H1 (cell line): ENCODE measurements at regions not wholly inside any gene's neighbourhood (a gene's known extent, or its start where the extent isn't known, plus 50 kb on each side); places are given as distances from the start of the nearest gene placed in this dataset.

Experiments
- CTCF ChIA-PET: fragments of 300-600 bp; sonication (Branson Sonifier 250); formaldehyde crosslinking; loops from one replicate; lab custom pipeline; 2021; ENCODE audit not compliant: partially characterized antibody; lab: Charles Lee
- POLR2A ChIA-PET: fragments of 300-600 bp; sonication (Branson Sonifier 250); formaldehyde crosslinking; loops from one replicate; lab custom pipeline; 2021; ENCODE audit warnings: inconsistent platforms; ENCODE audit not compliant: partially characterized antibody; lab: Charles Lee
- DNase-seq, 2 experiments: peaks; one replicate each; pipeline versions ENCODE4 v3.0.0 to v3.0.0-alpha.2; 2010 to 2022; ENCODE audit warnings: low spot score in 2 of 2, low read depth in 1 of 2, mixed read lengths in 1 of 2
- FAIRE-seq: peaks from 2 replicates; lab custom pipeline; 2011; peaks lifted over from hg19 to GRCh38; lab: Jason Lieb, UNC
- H2AFZ ChIP-seq: 2 replicates; pipeline ENCODE4 v1.8.1; 2012; ENCODE audit warnings: low read length, inconsistent platforms
- H2AK5ac ChIP-seq: 2 replicates; pipeline ENCODE4 v1.6.1; 2013; ENCODE audit warnings: low read depth, low read length
- H2BK120ac ChIP-seq: replicated peaks from 2 replicates; pipeline ENCODE3; 2013; ENCODE audit warnings: low read depth, low read length, inconsistent platforms
- H2BK12ac ChIP-seq: 2 replicates; pipeline ENCODE4 v1.6.1; 2013; ENCODE audit warnings: low read depth, low read length
- H2BK15ac ChIP-seq: 2 replicates; pipeline ENCODE4 v1.6.1; 2013; ENCODE audit warnings: low read length
- H2BK20ac ChIP-seq: 2 replicates; pipeline ENCODE4 v1.6.1; 2013; ENCODE audit warnings: low read length
- H2BK5ac ChIP-seq: 2 replicates; pipeline ENCODE4 v1.6.1; 2013; ENCODE audit warnings: low read depth, low read length
- H3K14ac ChIP-seq: 2 replicates; pipeline ENCODE4 v1.6.1; 2013; ENCODE audit warnings: inconsistent platforms; ENCODE audit not compliant: insufficient read length
- H3K18ac ChIP-seq: 2 replicates; pipeline ENCODE4 v1.6.1; 2013; ENCODE audit warnings: low read length; ENCODE audit errors: extremely low read depth
- H3K23ac ChIP-seq: 2 replicates; pipeline ENCODE4 v1.6.1; 2013; ENCODE audit warnings: inconsistent platforms; ENCODE audit not compliant: insufficient read length
- H3K23me2 ChIP-seq: 2 replicates; pipeline ENCODE4 v1.6.1; 2013; ENCODE audit warnings: low read depth, low read length
- H3K27ac ChIP-seq: 2 replicates; pipeline ENCODE4 v1.6.1; 2011; ENCODE audit warnings: low read depth, low read length, inconsistent platforms
- H3K27me3 ChIP-seq, 4 experiments: replicated peaks in 1 of 4; 1 replicate in 1 of 4; 2 replicates in 3 of 4; pipeline versions ENCODE4 v1.6.1 to v1.8.1; 2011 to 2013; ENCODE audit warnings: low read length in 3 of 4, mild to moderate bottlenecking in 3 of 4, inconsistent platforms in 2 of 4, mixed read lengths in 2 of 4, moderate library complexity in 1 of 4; ENCODE audit not compliant: control insufficient read depth in 3 of 4, insufficient read depth in 3 of 4; ENCODE audit errors: extremely low read depth in 1 of 4
- H3K36me3 ChIP-seq, 4 experiments: 2 replicates each; pipeline versions ENCODE4 v1.6.1 to v1.8.1; 2011 to 2013; ENCODE audit warnings: mild to moderate bottlenecking in 4 of 4, low read length in 3 of 4, moderate library complexity in 2 of 4, control low read depth in 1 of 4, inconsistent platforms in 1 of 4; ENCODE audit not compliant: insufficient read depth in 4 of 4, control insufficient read depth in 2 of 4
- H3K4ac ChIP-seq: replicated peaks from 2 replicates; pipeline ENCODE3; 2013; ENCODE audit warnings: low read length, low read depth, mixed read lengths, inconsistent platforms; ENCODE audit not compliant: insufficient read length
- H3K4me1 ChIP-seq, 4 experiments: replicated peaks in 1 of 4; 1 replicate in 1 of 4; 2 replicates in 3 of 4; pipeline versions ENCODE4 v1.6.1 to v1.8.1; 2011 to 2013; ENCODE audit warnings: low read length in 3 of 4, inconsistent platforms in 2 of 4, mixed read lengths in 1 of 4; ENCODE audit not compliant: insufficient read depth in 4 of 4, control insufficient read depth in 3 of 4
- H3K4me2 ChIP-seq, 2 experiments: 2 replicates each; pipeline versions ENCODE4 v1.6.1 to v1.8.1; 2011 to 2013; ENCODE audit warnings: low read depth in 2 of 2, low read length in 2 of 2, control low read depth in 1 of 2, inconsistent platforms in 1 of 2, mild to moderate bottlenecking in 1 of 2; ENCODE audit not compliant: insufficient read depth in 1 of 2
- H3K4me3 ChIP-seq, 4 experiments: fragments of 200-600, 300-600 bp in 1 of 4; sonication (generic), shearing (Covaris generic), sonication (Bioruptor Twin) in 1 of 4; 2 replicates each; pipeline versions ENCODE4 v1.5.1 to v1.8.1; 2011 to 2016; ENCODE audit warnings: low read length in 4 of 4, low read depth in 3 of 4, control low read depth in 2 of 4, inconsistent platforms in 2 of 4, mild to moderate bottlenecking in 2 of 4, mixed read lengths in 1 of 4, moderate library complexity in 1 of 4; ENCODE audit not compliant: insufficient read depth in 2 of 4; ENCODE audit errors: extremely low read depth in 1 of 4
- H3K56ac ChIP-seq: replicated peaks from 2 replicates; pipeline ENCODE3; 2013; ENCODE audit warnings: low read depth, mild to moderate bottlenecking, mixed read lengths, low read length, inconsistent platforms; ENCODE audit not compliant: insufficient read length
- H3K79me1 ChIP-seq: 2 replicates; pipeline ENCODE4 v1.6.1; 2013; ENCODE audit warnings: low read depth, low read length, control low read depth
- H3K79me2 ChIP-seq, 2 experiments: 2 replicates each; pipeline versions ENCODE4 v1.6.1 to v1.8.1; 2012 to 2013; ENCODE audit warnings: low read length in 2 of 2, mild to moderate bottlenecking in 2 of 2, inconsistent platforms in 1 of 2; ENCODE audit not compliant: insufficient read depth in 2 of 2, control insufficient read depth in 1 of 2
- H3K9ac ChIP-seq, 4 experiments: replicated peaks in 1 of 4; 1 replicate in 1 of 4; 2 replicates in 3 of 4; pipeline versions ENCODE4 v1.6.1 to v1.8.1; 2011 to 2013; ENCODE audit warnings: low read depth in 3 of 4, low read length in 3 of 4, control low read depth in 2 of 4, mild to moderate bottlenecking in 2 of 4, moderate library complexity in 2 of 4, inconsistent platforms in 1 of 4; ENCODE audit errors: extremely low read depth in 1 of 4
- H3K9me3 ChIP-seq, 2 experiments: 2 replicates each; pipeline versions ENCODE4 v1.6.1 to v1.8.1; 2012 to 2013; ENCODE audit warnings: mild to moderate bottlenecking in 2 of 2, moderate library complexity in 2 of 2, control low read depth in 1 of 2, inconsistent platforms in 1 of 2, low read depth in 1 of 2, low read length in 1 of 2, mixed read lengths in 1 of 2; ENCODE audit not compliant: insufficient read depth in 2 of 2
- H4K20me1 ChIP-seq, 2 experiments: replicated peaks in 1 of 2; 2 replicates each; pipeline versions ENCODE3 to v1.8.1; 2011 to 2013; ENCODE audit warnings: inconsistent platforms in 2 of 2, low read length in 2 of 2, mild to moderate bottlenecking in 1 of 2; ENCODE audit not compliant: insufficient read depth in 2 of 2, control insufficient read depth in 1 of 2
- H4K5ac ChIP-seq: 2 replicates; pipeline ENCODE4 v1.6.1; 2013; ENCODE audit warnings: low read length, low read depth, mixed read lengths, inconsistent platforms; ENCODE audit not compliant: insufficient read length
- H4K8ac ChIP-seq: 2 replicates; pipeline ENCODE4 v1.8.0; 2013; ENCODE audit warnings: mild to moderate bottlenecking, moderate library complexity, low read length, inconsistent platforms; ENCODE audit not compliant: insufficient read depth; ENCODE audit errors: extremely low read depth
- H4K91ac ChIP-seq: replicated peaks from 2 replicates; pipeline ENCODE3; 2013; ENCODE audit warnings: low read length, mixed read lengths, inconsistent platforms; ENCODE audit not compliant: insufficient read length
- BACH1 ChIP-seq: IDR thresholded peaks from 2 replicates; pipeline ENCODE4 v1.6.1; 2012; ENCODE audit warnings: low read length, improper control_type of control experiment
- CHD1 ChIP-seq: IDR thresholded peaks from 2 replicates; pipeline ENCODE4 v1.6.1; 2012; ENCODE audit warnings: low read depth, low read length, improper control_type of control experiment
- EP300 ChIP-seq, 2 experiments: IDR thresholded peaks; 1 replicate in 1 of 2; 2 replicates in 1 of 2; pipeline ENCODE4 v1.6.1; 2011 to 2012; ENCODE audit warnings: low read depth in 2 of 2, low read length in 2 of 2, mild to moderate bottlenecking in 2 of 2, borderline replicate concordance in 1 of 2, inconsistent platforms in 1 of 2, moderate library complexity in 1 of 2
- GTF2F1 ChIP-seq: IDR thresholded peaks from 2 replicates; pipeline ENCODE4 v1.6.1; 2012; ENCODE audit warnings: low read depth, low read length, improper control_type of control experiment, borderline replicate concordance
- HDAC2 ChIP-seq, 2 experiments: fragments of 300-600 bp in 1 of 2; sonication (generic) in 1 of 2; IDR thresholded peaks; 2 replicates each; pipeline ENCODE4 v1.6.1; 2011 to 2012; ENCODE audit warnings: low read depth in 2 of 2, low read length in 2 of 2, mild to moderate bottlenecking in 2 of 2, moderate library complexity in 2 of 2, borderline replicate concordance in 1 of 2, inconsistent platforms in 1 of 2
- KDM5A ChIP-seq: fragments of 200-600 bp; IDR thresholded peaks from 2 replicates; pipeline ENCODE4 v1.7.1; 2012; ENCODE audit warnings: mild to moderate bottlenecking, low read length, inconsistent platforms, mixed read lengths
- NANOG ChIP-seq: IDR thresholded peaks from 2 replicates; pipeline ENCODE4 v1.6.1; 2011; ENCODE audit warnings: low read length, low read depth, mild to moderate bottlenecking, inconsistent platforms; ENCODE audit not compliant: insufficient read depth, poor library complexity, severe bottlenecking
- NRF1 ChIP-seq: IDR thresholded peaks from 2 replicates; pipeline ENCODE4 v1.6.1; 2011; ENCODE audit warnings: mild to moderate bottlenecking, low read depth, low read length, improper control_type of control experiment
- POLR2AphosphoS5 ChIP-seq: IDR thresholded peaks from 2 replicates; pipeline ENCODE4 v1.6.1; 2011; ENCODE audit warnings: low read depth, low read length
- RFX5 ChIP-seq: IDR thresholded peaks from 2 replicates; pipeline ENCODE4 v1.6.1; 2011; ENCODE audit warnings: low read depth, low read length, improper control_type of control experiment, borderline replicate concordance
- SIN3A ChIP-seq, 2 experiments: IDR thresholded peaks in 1 of 2; conservative IDR thresholded peaks in 1 of 2; 2 replicates each; pipeline ENCODE4 v1.6.1; 2011 to 2012; ENCODE audit warnings: low read length in 2 of 2, improper control_type of control experiment in 1 of 2, low read depth in 1 of 2, mild to moderate bottlenecking in 1 of 2
- SP1 ChIP-seq: IDR thresholded peaks from 2 replicates; pipeline ENCODE4 v1.6.1; 2011; ENCODE audit warnings: low read depth, low read length
- SUZ12 ChIP-seq: fragments of 200-600 bp; sonication (generic); IDR thresholded peaks from 2 replicates; pipeline ENCODE4 v1.6.1; 2012; ENCODE audit warnings: mild to moderate bottlenecking, inconsistent platforms, low read length, moderate library complexity, mixed read lengths
- WGBS, 2 experiments: shearing (Covaris generic) in 1 of 2; methylation state at CpG; one replicate each; pipeline versions ENCODE4 v1.1.6 to v1.1.7; 2013 to 2015; ENCODE audit warnings: low lambda C conversion rate in 2 of 2, mixed read lengths in 2 of 2, inconsistent platforms in 1 of 2, low coverage in 1 of 2, missing lambda C conversion rate in 1 of 2; ENCODE audit not compliant: insufficient replicate concordance in 2 of 2, insufficient coverage in 1 of 2, insufficient read length in 1 of 2; ENCODE audit errors: extremely low coverage in 1 of 2, missing lambda C conversion rate in 1 of 2; 5-methylcytosine and 5-hydroxymethylcytosine counted together

DNA sequence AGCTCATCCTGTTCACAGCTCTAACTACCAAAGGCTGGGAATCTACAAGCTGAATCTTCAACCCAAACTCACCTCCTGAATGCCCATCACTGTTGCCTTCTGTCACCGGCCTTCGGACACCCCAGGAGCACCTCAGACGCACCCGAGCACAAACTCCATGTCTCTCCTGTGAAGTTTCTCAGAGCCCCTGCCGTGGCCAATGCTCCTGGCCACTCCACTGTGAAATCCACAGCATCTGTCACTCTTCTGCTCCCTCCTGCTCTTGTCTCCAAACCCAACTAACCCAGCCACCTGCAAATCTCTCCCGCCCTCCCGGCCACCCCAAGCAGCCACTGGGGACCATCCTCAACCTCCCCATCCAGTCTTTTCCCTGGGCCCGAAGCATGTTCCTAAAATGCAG, 457.9 kb upstream of the SALL3 start:
- Histone ChIP-seq H3K23ac (no peak overlapping the region), H2BK15ac (no peak overlapping the region), H2AFZ (no peak overlapping the region), H3K56ac (no peak overlapping the region), H3K4me1 (no peaks in the 10 kb centered on the region), H3K36me3 (no peaks in the 10 kb centered on the region), H3K79me2 (no peaks in the 10 kb centered on the region), H4K91ac (no peak overlapping the region), H3K18ac (no peak overlapping the region), H3K14ac (no peak overlapping the region), H4K5ac (no peak overlapping the region), H2BK5ac (no peak overlapping the region), H4K20me1 (peaks cover 0 to 2% of the 10 kb centered on the region in 2 experiments), H3K9me3 (peaks cover 0 to 6% of the 10 kb centered on the region in 2 experiments; a peak in 1 of 4 replicates), H3K27me3 (no peaks in the 10 kb centered on the region), H3K23me2 (peaks cover 7% of the 10 kb centered on the region; the same call in 1 of the 2 replicates), H3K79me1 (no peaks in the 10 kb centered on the region), H3K4me2 (no peak overlapping the region), H3K4me3 (no peak overlapping the region), H2BK120ac (no peak overlapping the region), H2BK12ac (no peak overlapping the region), H4K8ac (no peak overlapping the region; the same call in 1 of the 2 replicates), H3K4ac (no peak overlapping the region), H3K27ac (no peak overlapping the region), H2AK5ac (no peak overlapping the region), H3K9ac (no peak overlapping the region), H2BK20ac (no peak overlapping the region)
- WGBS, 2 experiments: 96% methylated on average over 8 of the region's 8 CpGs; no CpG with 5 or more reads in 1 of the 2 experiments
- FAIRE-seq (no peak), DNase-seq (no peak)
- POLR2A ChIA-PET: no interaction called here
- CTCF ChIA-PET: interaction anchor here (0.8 to 0.9 kb wide), 2 partner anchors 72 to 127 kb away, joined by 3 read pairs; no protein-coding TSS in a partner anchor
- TF ChIP-seq SP1: no peak
- no peak for TF ChIP-seq SUZ12
- no peak for TF ChIP-seq GTF2F1
- TF ChIP-seq BACH1: no peak
- TF ChIP-seq RFX5: no peak
- no peak for TF ChIP-seq NANOG
- TF ChIP-seq POLR2AphosphoS5: no peak
- no peak for TF ChIP-seq NRF1
- no peak for TF ChIP-seq KDM5A
- TF ChIP-seq CHD1: no peak
- TF ChIP-seq HDAC2 (IDR thresholded peaks at IDR 0.05; ENCODE audit: borderline replicate concordance in 1 of 2, low read depth in 2 of 2, low read length in 2 of 2): no peak
- no peak for TF ChIP-seq EP300 (IDR thresholded peaks at IDR 0.05; ENCODE audit: borderline replicate concordance in 1 of 2, low read depth in 2 of 2, low read length in 2 of 2)
- TF ChIP-seq SIN3A (conservative IDR thresholded peaks at IDR 0.05 in 1 of 2, IDR thresholded peaks at IDR 0.05 in 1 of 2; ENCODE audit: low read depth in 1 of 2, low read length in 2 of 2): no peak
